Kidney (tissue), 13 donors: ENCODE measurements at regions not wholly inside any gene's neighbourhood (a gene's known extent, or its start where the extent isn't known, plus 50 kb on each side); places are given as distances from the start of the nearest gene placed in this dataset.
A peak's percentile ranks its signal among the peaks of the same experiment; 100 is the strongest.

ENCODE experiments used
- DNase-seq, 5 donors: peaks; one replicate each; pipeline ENCODE4 v3.0.0-alpha.2; 2013 to 2020
- FAIRE-seq: peaks from 2 replicates; lab custom pipeline; 2012; peaks lifted over from hg19 to GRCh38; lab: Jason Lieb, UNC
- H3K27ac ChIP-seq, 2 donors: one replicate each; pipeline ENCODE4 v1.7.0; 2013; ENCODE audit warnings: low read depth in 2 of 2, low read length in 2 of 2, inconsistent platforms in 1 of 2
- H3K27me3 ChIP-seq: one replicate; pipeline ENCODE4 v1.7.1; 2013; ENCODE audit warnings: low read length, inconsistent platforms; ENCODE audit not compliant: control insufficient read depth, insufficient read depth
- H3K36me3 ChIP-seq, 3 donors: one replicate each; pipeline versions ENCODE4 v1.7.0 to v1.7.1; 2013; ENCODE audit warnings: low read length in 3 of 3, control low read depth in 1 of 3, inconsistent platforms in 1 of 3; ENCODE audit not compliant: insufficient read depth in 3 of 3, control insufficient read depth in 2 of 3
- H3K4me1 ChIP-seq, 3 donors: one replicate each; pipeline versions ENCODE4 v1.7.0 to v1.7.1; 2013; ENCODE audit warnings: low read length in 3 of 3, inconsistent platforms in 1 of 3, low read depth in 1 of 3; ENCODE audit not compliant: control insufficient read depth in 2 of 3, insufficient read depth in 2 of 3
- H3K4me3 ChIP-seq, 3 donors: one replicate each; pipeline versions ENCODE4 v1.7.0 to v1.8.1; 2013; ENCODE audit warnings: low read length in 3 of 3, control low read depth in 1 of 3, inconsistent platforms in 1 of 3
- H3K9ac ChIP-seq, 3 donors: one replicate each; pipeline versions ENCODE4 v1.7.0 to v1.7.1; 2013; ENCODE audit warnings: low read length in 3 of 3, control low read depth in 1 of 3, inconsistent platforms in 1 of 3
- H3K9me3 ChIP-seq, 3 donors: one replicate each; pipeline versions ENCODE4 v1.7.0 to v1.7.1; 2013; ENCODE audit warnings: low read length in 3 of 3, control low read depth in 1 of 3, inconsistent platforms in 1 of 3; ENCODE audit not compliant: control insufficient read depth in 2 of 3, insufficient read depth in 1 of 3
- intact Hi-C: fragments of 100-400 bp; cut with DNase I; formaldehyde crosslinking; loops from one replicate; pipeline ENCODE4 v1.11.1; 2022
- TF ChIP-seq, protein P1 (sequence below): IDR thresholded peaks from 3 replicates; pipeline ENCODE4 v1.5.1; 2012; ENCODE audit warnings: mild to moderate bottlenecking, moderate library complexity, borderline replicate concordance; ENCODE audit not compliant: insufficient read depth; ENCODE audit errors: extremely low read depth
- donor health status: control.
- donor health status: control.
- donor health status: control.
- donor health status: control.
- donor health status: control.
- donor health status: DM: yes; HTN: yes; CAD: no.
- donor health status: Normal renal cell carcinoma (clear cell type).

GRCh38 chrX:147468600-147468999 is 443.1 kb upstream of the FMR1 start:
- no peaks in the 10 kb centered on the region for H3K9me3 ChIP-seq
- H3K9ac ChIP-seq, result no peak overlapping the region
- intact Hi-C loops, result no loop called here
- H3K36me3 ChIP-seq, result no peaks in the 10 kb centered on the region
- no peak overlapping the region for H3K4me3 ChIP-seq
- no peak overlapping the region for H3K27ac ChIP-seq
- H3K4me1 ChIP-seq, result no peaks in the 10 kb centered on the region
- FAIRE-seq (no peak), DNase-seq (no peak)
- H3K27me3 ChIP-seq, result no peaks in the 10 kb centered on the region
- TF ChIP-seq, protein P1, sequence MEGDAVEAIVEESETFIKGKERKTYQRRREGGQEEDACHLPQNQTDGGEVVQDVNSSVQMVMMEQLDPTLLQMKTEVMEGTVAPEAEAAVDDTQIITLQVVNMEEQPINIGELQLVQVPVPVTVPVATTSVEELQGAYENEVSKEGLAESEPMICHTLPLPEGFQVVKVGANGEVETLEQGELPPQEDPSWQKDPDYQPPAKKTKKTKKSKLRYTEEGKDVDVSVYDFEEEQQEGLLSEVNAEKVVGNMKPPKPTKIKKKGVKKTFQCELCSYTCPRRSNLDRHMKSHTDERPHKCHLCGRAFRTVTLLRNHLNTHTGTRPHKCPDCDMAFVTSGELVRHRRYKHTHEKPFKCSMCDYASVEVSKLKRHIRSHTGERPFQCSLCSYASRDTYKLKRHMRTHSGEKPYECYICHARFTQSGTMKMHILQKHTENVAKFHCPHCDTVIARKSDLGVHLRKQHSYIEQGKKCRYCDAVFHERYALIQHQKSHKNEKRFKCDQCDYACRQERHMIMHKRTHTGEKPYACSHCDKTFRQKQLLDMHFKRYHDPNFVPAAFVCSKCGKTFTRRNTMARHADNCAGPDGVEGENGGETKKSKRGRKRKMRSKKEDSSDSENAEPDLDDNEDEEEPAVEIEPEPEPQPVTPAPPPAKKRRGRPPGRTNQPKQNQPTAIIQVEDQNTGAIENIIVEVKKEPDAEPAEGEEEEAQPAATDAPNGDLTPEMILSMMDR, result no peak

DNA sequence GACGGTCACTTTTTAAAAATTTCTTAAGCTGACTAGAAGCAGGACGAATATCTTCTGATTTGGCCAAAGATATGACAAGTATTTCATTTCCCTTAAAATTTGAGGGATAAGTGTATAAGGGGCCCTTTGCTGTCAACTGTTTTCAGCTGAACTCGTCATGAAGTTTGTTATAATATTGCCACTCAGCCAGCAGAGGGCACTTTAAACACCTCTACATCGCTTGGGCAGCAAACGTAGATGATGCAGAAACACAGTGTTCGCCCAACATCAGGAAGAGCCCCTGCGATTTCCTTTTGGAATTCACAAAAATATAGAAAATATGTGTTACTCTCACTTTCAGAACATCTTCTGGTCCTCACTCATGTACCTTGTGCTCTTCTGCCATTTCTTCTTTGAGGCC is 435.7 kb upstream of the FMR1 start:
- FAIRE-seq, result peak; percentile 38
- Histone ChIP-seq H3K4me1 (no peaks in the 10 kb centered on the region), H3K36me3 (no peaks in the 10 kb centered on the region), H3K4me3 (no peak overlapping the region), H3K9me3 (no peaks in the 10 kb centered on the region), H3K27me3 (no peaks in the 10 kb centered on the region), H3K27ac (no peak overlapping the region), H3K9ac (no peak overlapping the region)
- TF ChIP-seq, protein P1, result peak; percentile 37
- intact Hi-C loops, result no loop called here
- peak in 2 of 5 donors; percentile 8 to 19 for DNase-seq

DNA sequence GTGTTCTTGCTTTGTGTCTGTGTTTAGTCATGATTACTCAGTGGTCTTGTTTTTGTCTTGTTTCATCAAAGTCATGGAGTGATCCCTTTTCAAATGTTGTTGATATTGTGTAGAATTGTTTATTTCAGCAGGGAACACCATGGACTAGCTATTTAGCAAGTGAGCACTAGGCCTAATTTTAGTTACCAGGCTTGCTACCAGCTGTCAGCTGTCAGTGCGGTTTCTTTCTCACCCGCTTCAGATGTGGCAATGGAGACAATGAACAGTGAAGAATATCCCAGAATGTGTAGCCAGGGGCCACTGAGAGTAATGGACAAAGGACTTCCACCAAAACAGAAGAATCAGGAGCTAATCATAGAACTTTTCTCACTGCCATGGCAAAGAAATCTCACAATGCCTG is 432.8 kb upstream of the FMR1 start:
- Histone ChIP-seq H3K9me3 (no peaks in the 10 kb centered on the region), H3K27me3 (no peaks in the 10 kb centered on the region), H3K36me3 (no peaks in the 10 kb centered on the region), H3K27ac (no peak overlapping the region), H3K4me3 (no peak overlapping the region), H3K4me1 (no peaks in the 10 kb centered on the region), H3K9ac (no peak overlapping the region)
- DNase-seq (no peak), FAIRE-seq (no peak)
- intact Hi-C loops, result no loop called here
- TF ChIP-seq, protein P1, result no peak

- intact Hi-C loops, result no loop called here
- H3K9me3 ChIP-seq, result no peaks in the 10 kb centered on the region
- H3K4me1 ChIP-seq, result no peaks in the 10 kb centered on the region
- FAIRE-seq (no peak), DNase-seq (no peak)
- no peak overlapping the region for H3K4me3 ChIP-seq
- H3K36me3 ChIP-seq, result no peaks in the 10 kb centered on the region
- TF ChIP-seq, protein P1, result no peak
- no peak overlapping the region for H3K27ac ChIP-seq
- H3K9ac ChIP-seq, result no peak overlapping the region
- no peaks in the 10 kb centered on the region for H3K27me3 ChIP-seq
Observed at GRCh38 chrX:147485207-147485606, 426.5 kb upstream of the FMR1 start.
